H1 (cell line): ENCODE measurements at regions not wholly inside any gene's neighbourhood (a gene's known extent, or its start where the extent isn't known, plus 50 kb on each side); places are given as distances from the start of the nearest gene placed in this dataset.

ENCODE experiments used
- CTCF ChIA-PET: fragments of 300-600 bp; sonication (Branson Sonifier 250); formaldehyde crosslinking; loops from one replicate; lab custom pipeline; 2021; ENCODE audit not compliant: partially characterized antibody; lab: Charles Lee
- POLR2A ChIA-PET: fragments of 300-600 bp; sonication (Branson Sonifier 250); formaldehyde crosslinking; loops from one replicate; lab custom pipeline; 2021; ENCODE audit warnings: inconsistent platforms; ENCODE audit not compliant: partially characterized antibody; lab: Charles Lee
- DNase-seq, 2 experiments: peaks; one replicate each; pipeline versions ENCODE4 v3.0.0 to v3.0.0-alpha.2; 2010 to 2022; ENCODE audit warnings: low spot score in 2 of 2, low read depth in 1 of 2, mixed read lengths in 1 of 2
- FAIRE-seq: peaks from 2 replicates; lab custom pipeline; 2011; peaks lifted over from hg19 to GRCh38; lab: Jason Lieb, UNC
- H2AFZ ChIP-seq: 2 replicates; pipeline ENCODE4 v1.8.1; 2012; ENCODE audit warnings: low read length, inconsistent platforms
- H2AK5ac ChIP-seq: 2 replicates; pipeline ENCODE4 v1.6.1; 2013; ENCODE audit warnings: low read depth, low read length
- H2BK120ac ChIP-seq: replicated peaks from 2 replicates; pipeline ENCODE3; 2013; ENCODE audit warnings: low read depth, low read length, inconsistent platforms
- H2BK12ac ChIP-seq: 2 replicates; pipeline ENCODE4 v1.6.1; 2013; ENCODE audit warnings: low read depth, low read length
- H2BK15ac ChIP-seq: 2 replicates; pipeline ENCODE4 v1.6.1; 2013; ENCODE audit warnings: low read length
- H2BK20ac ChIP-seq: 2 replicates; pipeline ENCODE4 v1.6.1; 2013; ENCODE audit warnings: low read length
- H2BK5ac ChIP-seq: 2 replicates; pipeline ENCODE4 v1.6.1; 2013; ENCODE audit warnings: low read depth, low read length
- H3K14ac ChIP-seq: 2 replicates; pipeline ENCODE4 v1.6.1; 2013; ENCODE audit warnings: inconsistent platforms; ENCODE audit not compliant: insufficient read length
- H3K18ac ChIP-seq: 2 replicates; pipeline ENCODE4 v1.6.1; 2013; ENCODE audit warnings: low read length; ENCODE audit errors: extremely low read depth
- H3K23ac ChIP-seq: 2 replicates; pipeline ENCODE4 v1.6.1; 2013; ENCODE audit warnings: inconsistent platforms; ENCODE audit not compliant: insufficient read length
- H3K23me2 ChIP-seq: 2 replicates; pipeline ENCODE4 v1.6.1; 2013; ENCODE audit warnings: low read depth, low read length
- H3K27ac ChIP-seq: 2 replicates; pipeline ENCODE4 v1.6.1; 2011; ENCODE audit warnings: low read depth, low read length, inconsistent platforms
- H3K27me3 ChIP-seq, 4 experiments: replicated peaks in 1 of 4; 1 replicate in 1 of 4; 2 replicates in 3 of 4; pipeline versions ENCODE4 v1.6.1 to v1.8.1; 2011 to 2013; ENCODE audit warnings: low read length in 3 of 4, mild to moderate bottlenecking in 3 of 4, inconsistent platforms in 2 of 4, mixed read lengths in 2 of 4, moderate library complexity in 1 of 4; ENCODE audit not compliant: control insufficient read depth in 3 of 4, insufficient read depth in 3 of 4; ENCODE audit errors: extremely low read depth in 1 of 4
- H3K36me3 ChIP-seq, 4 experiments: 2 replicates each; pipeline versions ENCODE4 v1.6.1 to v1.8.1; 2011 to 2013; ENCODE audit warnings: mild to moderate bottlenecking in 4 of 4, low read length in 3 of 4, moderate library complexity in 2 of 4, control low read depth in 1 of 4, inconsistent platforms in 1 of 4; ENCODE audit not compliant: insufficient read depth in 4 of 4, control insufficient read depth in 2 of 4
- H3K4ac ChIP-seq: replicated peaks from 2 replicates; pipeline ENCODE3; 2013; ENCODE audit warnings: low read length, low read depth, mixed read lengths, inconsistent platforms; ENCODE audit not compliant: insufficient read length
- H3K4me1 ChIP-seq, 4 experiments: replicated peaks in 1 of 4; 1 replicate in 1 of 4; 2 replicates in 3 of 4; pipeline versions ENCODE4 v1.6.1 to v1.8.1; 2011 to 2013; ENCODE audit warnings: low read length in 3 of 4, inconsistent platforms in 2 of 4, mixed read lengths in 1 of 4; ENCODE audit not compliant: insufficient read depth in 4 of 4, control insufficient read depth in 3 of 4
- H3K4me2 ChIP-seq, 2 experiments: 2 replicates each; pipeline versions ENCODE4 v1.6.1 to v1.8.1; 2011 to 2013; ENCODE audit warnings: low read depth in 2 of 2, low read length in 2 of 2, control low read depth in 1 of 2, inconsistent platforms in 1 of 2, mild to moderate bottlenecking in 1 of 2; ENCODE audit not compliant: insufficient read depth in 1 of 2
- H3K4me3 ChIP-seq, 4 experiments: fragments of 200-600, 300-600 bp in 1 of 4; sonication (generic), shearing (Covaris generic), sonication (Bioruptor Twin) in 1 of 4; 2 replicates each; pipeline versions ENCODE4 v1.5.1 to v1.8.1; 2011 to 2016; ENCODE audit warnings: low read length in 4 of 4, low read depth in 3 of 4, control low read depth in 2 of 4, inconsistent platforms in 2 of 4, mild to moderate bottlenecking in 2 of 4, mixed read lengths in 1 of 4, moderate library complexity in 1 of 4; ENCODE audit not compliant: insufficient read depth in 2 of 4; ENCODE audit errors: extremely low read depth in 1 of 4
- H3K56ac ChIP-seq: replicated peaks from 2 replicates; pipeline ENCODE3; 2013; ENCODE audit warnings: low read depth, mild to moderate bottlenecking, mixed read lengths, low read length, inconsistent platforms; ENCODE audit not compliant: insufficient read length
- H3K79me1 ChIP-seq: 2 replicates; pipeline ENCODE4 v1.6.1; 2013; ENCODE audit warnings: low read depth, low read length, control low read depth
- H3K79me2 ChIP-seq, 2 experiments: 2 replicates each; pipeline versions ENCODE4 v1.6.1 to v1.8.1; 2012 to 2013; ENCODE audit warnings: low read length in 2 of 2, mild to moderate bottlenecking in 2 of 2, inconsistent platforms in 1 of 2; ENCODE audit not compliant: insufficient read depth in 2 of 2, control insufficient read depth in 1 of 2
- H3K9ac ChIP-seq, 4 experiments: replicated peaks in 1 of 4; 1 replicate in 1 of 4; 2 replicates in 3 of 4; pipeline versions ENCODE4 v1.6.1 to v1.8.1; 2011 to 2013; ENCODE audit warnings: low read depth in 3 of 4, low read length in 3 of 4, control low read depth in 2 of 4, mild to moderate bottlenecking in 2 of 4, moderate library complexity in 2 of 4, inconsistent platforms in 1 of 4; ENCODE audit errors: extremely low read depth in 1 of 4
- H3K9me3 ChIP-seq, 2 experiments: 2 replicates each; pipeline versions ENCODE4 v1.6.1 to v1.8.1; 2012 to 2013; ENCODE audit warnings: mild to moderate bottlenecking in 2 of 2, moderate library complexity in 2 of 2, control low read depth in 1 of 2, inconsistent platforms in 1 of 2, low read depth in 1 of 2, low read length in 1 of 2, mixed read lengths in 1 of 2; ENCODE audit not compliant: insufficient read depth in 2 of 2
- H4K20me1 ChIP-seq, 2 experiments: replicated peaks in 1 of 2; 2 replicates each; pipeline versions ENCODE3 to v1.8.1; 2011 to 2013; ENCODE audit warnings: inconsistent platforms in 2 of 2, low read length in 2 of 2, mild to moderate bottlenecking in 1 of 2; ENCODE audit not compliant: insufficient read depth in 2 of 2, control insufficient read depth in 1 of 2
- H4K5ac ChIP-seq: 2 replicates; pipeline ENCODE4 v1.6.1; 2013; ENCODE audit warnings: low read length, low read depth, mixed read lengths, inconsistent platforms; ENCODE audit not compliant: insufficient read length
- H4K8ac ChIP-seq: 2 replicates; pipeline ENCODE4 v1.8.0; 2013; ENCODE audit warnings: mild to moderate bottlenecking, moderate library complexity, low read length, inconsistent platforms; ENCODE audit not compliant: insufficient read depth; ENCODE audit errors: extremely low read depth
- H4K91ac ChIP-seq: replicated peaks from 2 replicates; pipeline ENCODE3; 2013; ENCODE audit warnings: low read length, mixed read lengths, inconsistent platforms; ENCODE audit not compliant: insufficient read length
- CBX8 ChIP-seq: fragments of 300-800, 300-1000 bp; sonication (generic); IDR thresholded peaks from 2 replicates; pipeline ENCODE4 v1.7.1; 2016; ENCODE audit warnings: low read depth, low read length, borderline replicate concordance
- CHD1 ChIP-seq: IDR thresholded peaks from 2 replicates; pipeline ENCODE4 v1.6.1; 2012; ENCODE audit warnings: low read depth, low read length, improper control_type of control experiment
- HDAC2 ChIP-seq, 2 experiments: fragments of 300-600 bp in 1 of 2; sonication (generic) in 1 of 2; IDR thresholded peaks; 2 replicates each; pipeline ENCODE4 v1.6.1; 2011 to 2012; ENCODE audit warnings: low read depth in 2 of 2, low read length in 2 of 2, mild to moderate bottlenecking in 2 of 2, moderate library complexity in 2 of 2, borderline replicate concordance in 1 of 2, inconsistent platforms in 1 of 2
- NRF1 ChIP-seq: IDR thresholded peaks from 2 replicates; pipeline ENCODE4 v1.6.1; 2011; ENCODE audit warnings: mild to moderate bottlenecking, low read depth, low read length, improper control_type of control experiment
- PHF8 ChIP-seq: fragments of 200-600 bp; sonication (generic); conservative IDR thresholded peaks from 2 replicates; pipeline ENCODE4 v1.7.1; 2012; ENCODE audit warnings: low read depth, mild to moderate bottlenecking, inconsistent platforms, low read length, moderate library complexity
- POLR2A ChIP-seq, 2 experiments: IDR thresholded peaks; 1 replicate in 1 of 2; 2 replicates in 1 of 2; pipeline ENCODE4 v1.6.1; 2011; ENCODE audit warnings: low read depth in 2 of 2, low read length in 2 of 2, mild to moderate bottlenecking in 2 of 2; ENCODE audit errors: control extremely low read depth in 1 of 2
- POU5F1 ChIP-seq: IDR thresholded peaks from 2 replicates; pipeline ENCODE4 v1.6.1; 2011; ENCODE audit warnings: low read depth, mild to moderate bottlenecking, low read length, moderate library complexity
- RXRA ChIP-seq: IDR thresholded peaks from 2 replicates; pipeline ENCODE4 v1.6.1; 2011; ENCODE audit warnings: low read depth, mild to moderate bottlenecking, low read length, moderate library complexity; ENCODE audit not compliant: insufficient read depth
- SIN3A ChIP-seq, 2 experiments: IDR thresholded peaks in 1 of 2; conservative IDR thresholded peaks in 1 of 2; 2 replicates each; pipeline ENCODE4 v1.6.1; 2011 to 2012; ENCODE audit warnings: low read length in 2 of 2, improper control_type of control experiment in 1 of 2, low read depth in 1 of 2, mild to moderate bottlenecking in 1 of 2
- SIX5 ChIP-seq: IDR thresholded peaks from 2 replicates; pipeline ENCODE4 v1.6.1; 2011; ENCODE audit warnings: mild to moderate bottlenecking, low read depth, low read length
- TBP ChIP-seq: IDR thresholded peaks from 2 replicates; pipeline ENCODE4 v1.6.1; 2011; ENCODE audit warnings: low read depth, low read length, improper control_type of control experiment
- WGBS, 2 experiments: shearing (Covaris generic) in 1 of 2; methylation state at CpG; one replicate each; pipeline versions ENCODE4 v1.1.6 to v1.1.7; 2013 to 2015; ENCODE audit warnings: low lambda C conversion rate in 2 of 2, mixed read lengths in 2 of 2, inconsistent platforms in 1 of 2, low coverage in 1 of 2, missing lambda C conversion rate in 1 of 2; ENCODE audit not compliant: insufficient replicate concordance in 2 of 2, insufficient coverage in 1 of 2, insufficient read length in 1 of 2; ENCODE audit errors: extremely low coverage in 1 of 2, missing lambda C conversion rate in 1 of 2; 5-methylcytosine and 5-hydroxymethylcytosine counted together
- TF ChIP-seq, protein P1 (sequence below): IDR thresholded peaks from 2 replicates; pipeline ENCODE4 v1.6.1; 2011; ENCODE audit warnings: low read length, improper control_type of control experiment
- TF ChIP-seq, protein P2 (sequence below): IDR thresholded peaks from 2 replicates; pipeline ENCODE4 v1.6.1; 2011; ENCODE audit warnings: low read depth, mild to moderate bottlenecking, low read length; ENCODE audit not compliant: insufficient read depth

DNA sequence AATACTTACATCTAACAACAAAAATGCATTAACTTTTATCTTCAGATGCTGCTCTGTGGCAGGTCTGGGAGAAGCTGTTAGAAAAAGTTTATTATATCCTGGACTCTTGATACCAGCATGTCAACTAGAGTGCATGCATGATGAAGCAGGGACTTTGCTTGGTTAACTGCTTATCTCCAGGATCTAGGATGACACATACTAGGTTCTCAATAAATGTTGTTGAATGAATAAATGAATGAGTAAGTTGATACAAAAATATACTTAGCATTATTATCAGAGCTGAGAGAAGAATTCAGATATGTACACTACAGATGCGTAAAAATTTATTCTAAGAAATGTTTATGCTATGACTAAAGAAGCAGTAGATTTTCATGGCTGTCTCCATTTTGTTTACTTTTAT lies 304.3 kb downstream of the LTN1 start:
- H3K56ac ChIP-seq: no peak overlapping the region
- H2BK120ac ChIP-seq: no peak overlapping the region
- DNase-seq (no peak), FAIRE-seq (no peak)
- no peak overlapping the region for H3K9ac ChIP-seq
- H2BK5ac ChIP-seq: no peak overlapping the region
- no peak overlapping the region for H2AFZ ChIP-seq
- H3K18ac ChIP-seq: no peak overlapping the region
- no peak overlapping the region for H2BK15ac ChIP-seq
- no peak overlapping the region for H2BK12ac ChIP-seq
- H3K4me3 ChIP-seq: no peak overlapping the region
- H3K36me3 ChIP-seq: no peaks in the 10 kb centered on the region
- H2BK20ac ChIP-seq: no peak overlapping the region
- H4K5ac ChIP-seq: no peak overlapping the region
- H3K9me3 ChIP-seq: no peaks in the 10 kb centered on the region
- H3K23ac ChIP-seq: no peak overlapping the region
- ChIA-PET POLR2A (no interaction called here), CTCF (interaction anchor here (1.2 kb wide), 1 partner anchor 57 kb away, joined by 4 read pairs; no protein-coding TSS in a partner anchor)
- no peak overlapping the region for H4K91ac ChIP-seq
- no peaks in the 10 kb centered on the region for H3K23me2 ChIP-seq
- no peaks in the 10 kb centered on the region for H3K27me3 ChIP-seq
- H4K20me1 ChIP-seq: no peaks in the 10 kb centered on the region
- H3K4ac ChIP-seq: no peak overlapping the region
- no peak overlapping the region for H2AK5ac ChIP-seq
- no peaks in the 10 kb centered on the region for H3K79me2 ChIP-seq
- H3K27ac ChIP-seq: no peak overlapping the region
- no peaks in the 10 kb centered on the region for H3K79me1 ChIP-seq
- H3K14ac ChIP-seq: no peak overlapping the region
- 94% methylated on average over 1 of the region's 1 CpG; no CpG with 5 or more reads in 1 of the 2 experiments for WGBS, 2 experiments
- H3K4me2 ChIP-seq: no peak overlapping the region
- no peak overlapping the region for H4K8ac ChIP-seq
- H3K4me1 ChIP-seq: no peaks in the 10 kb centered on the region; a peak in 1 of 7 replicates
- no peak for TF ChIP-seq POU5F1
- no peak for TF ChIP-seq POLR2A (IDR thresholded peaks at IDR 0.05; ENCODE audit: control extremely low read depth in 1 of 2, low read depth in 2 of 2, low read length in 2 of 2)
- TF ChIP-seq CHD1: no peak
- no peak for TF ChIP-seq NRF1
- TF ChIP-seq SIX5: no peak
- no peak for TF ChIP-seq SIN3A (conservative IDR thresholded peaks at IDR 0.05 in 1 of 2, IDR thresholded peaks at IDR 0.05 in 1 of 2; ENCODE audit: low read depth in 1 of 2, low read length in 2 of 2)
- TF ChIP-seq CBX8: no peak
- no peak for TF ChIP-seq PHF8
- TF ChIP-seq, protein P1, sequence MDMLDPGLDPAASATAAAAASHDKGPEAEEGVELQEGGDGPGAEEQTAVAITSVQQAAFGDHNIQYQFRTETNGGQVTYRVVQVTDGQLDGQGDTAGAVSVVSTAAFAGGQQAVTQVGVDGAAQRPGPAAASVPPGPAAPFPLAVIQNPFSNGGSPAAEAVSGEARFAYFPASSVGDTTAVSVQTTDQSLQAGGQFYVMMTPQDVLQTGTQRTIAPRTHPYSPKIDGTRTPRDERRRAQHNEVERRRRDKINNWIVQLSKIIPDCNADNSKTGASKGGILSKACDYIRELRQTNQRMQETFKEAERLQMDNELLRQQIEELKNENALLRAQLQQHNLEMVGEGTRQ: no peak
- TF ChIP-seq, protein P2, sequence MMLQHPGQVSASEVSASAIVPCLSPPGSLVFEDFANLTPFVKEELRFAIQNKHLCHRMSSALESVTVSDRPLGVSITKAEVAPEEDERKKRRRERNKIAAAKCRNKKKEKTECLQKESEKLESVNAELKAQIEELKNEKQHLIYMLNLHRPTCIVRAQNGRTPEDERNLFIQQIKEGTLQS: no peak
- TF ChIP-seq TBP: no peak
- no peak for TF ChIP-seq RXRA
- TF ChIP-seq HDAC2 (IDR thresholded peaks at IDR 0.05; ENCODE audit: borderline replicate concordance in 1 of 2, low read depth in 2 of 2, low read length in 2 of 2): no peak
